NCI-H748 treated with DMSO at 0.1 percent for 48 hours (cell line): ENCODE measurements at regions not wholly inside any gene's neighbourhood (a gene's known extent, or its start where the extent isn't known, plus 50 kb on each side); places are given as distances from the start of the nearest gene placed in this dataset.

Experiments
- DNase-seq: peaks from one replicate; lab custom pipeline; 2025; lab: John Stamatoyannopoulos, UW

GRCh38 chr5:60259730-60260129 lies 366.2 kb upstream of the PDE4D start:
- DNase-seq, result no peak

GRCh38 chr5:60257596-60258271 lies 364.2 kb upstream of the PDE4D start:
- no peak for DNase-seq

GRCh38 chr5:60256546-60256945 lies 363.0 kb upstream of the PDE4D start:
- DNase-seq, result no peak

- DNase-seq, result no peak
These were observed 355.4 kb upstream of the PDE4D start for GRCh38 chr5:60248901-60249300.

GRCh38 chr5:60243713-60244112 lies 350.2 kb upstream of the PDE4D start:
- DNase-seq, result no peak

- DNase-seq, result no peak
These were observed 338.7 kb upstream of the PDE4D start for GRCh38 chr5:60232036-60232795.

GRCh38 chr5:60230456-60230855 lies 336.9 kb upstream of the PDE4D start:
- no peak for DNase-seq

- no peak for DNase-seq
These were observed 336.2 kb upstream of the PDE4D start for GRCh38 chr5:60229691-60230185.

GRCh38 chr5:60228676-60229075 lies 335.1 kb upstream of the PDE4D start:
- DNase-seq, result no peak

- DNase-seq, result no peak
These were observed 332.6 kb upstream of the PDE4D start for GRCh38 chr5:60226128-60226527.

GRCh38 chr5:60223342-60223741 lies 329.8 kb upstream of the PDE4D start:
- no peak for DNase-seq

- no peak for DNase-seq
These were observed 326.4 kb upstream of the PDE4D start for GRCh38 chr5:60219921-60220320.

GRCh38 chr5:60210810-60211209 lies 317.3 kb upstream of the PDE4D start:
- DNase-seq, result no peak

- no peak for DNase-seq
These were observed 315.8 kb upstream of the PDE4D start for GRCh38 chr5:60209146-60209840.

- DNase-seq, result no peak
These were observed 315.2 kb upstream of the PDE4D start for GRCh38 chr5:60208716-60209115.

- no peak for DNase-seq
These were observed 313.5 kb upstream of the PDE4D start for GRCh38 chr5:60207040-60207439.

GRCh38 chr5:60206234-60206633 lies 312.7 kb upstream of the PDE4D start:
- no peak for DNase-seq

GRCh38 chr5:60205071-60205470 lies 311.5 kb upstream of the PDE4D start:
- no peak for DNase-seq

- DNase-seq, result no peak
These were observed 303.0 kb upstream of the PDE4D start for GRCh38 chr5:60196385-60197113.

GRCh38 chr5:60195551-60195950 lies 302.0 kb upstream of the PDE4D start:
- no peak for DNase-seq

GRCh38 chr5:60195083-60195482 lies 301.6 kb upstream of the PDE4D start:
- no peak for DNase-seq
